Endodermal cell (in vitro differentiated cells): ENCODE measurements at regions not wholly inside any gene's neighbourhood (a gene's known extent, or its start where the extent isn't known, plus 50 kb on each side); places are given as distances from the start of the nearest gene placed in this dataset.

ENCODE experiments used
- DNase-seq: peaks from one replicate; pipeline ENCODE4 v3.0.0-alpha.2; 2017
- H3K27ac ChIP-seq: 2 replicates; pipeline ENCODE4 v1.5.1; 2013; ENCODE audit warnings: mild to moderate bottlenecking, low read depth, low read length, moderate library complexity
- H3K27me3 ChIP-seq: 2 replicates; pipeline ENCODE4 v1.6.1; 2013; ENCODE audit warnings: mild to moderate bottlenecking, low read length, moderate library complexity; ENCODE audit not compliant: insufficient read depth, control insufficient read depth, poor library complexity, severe bottlenecking
- H3K36me3 ChIP-seq: 2 replicates; pipeline ENCODE4 v1.7.0; 2013; ENCODE audit warnings: mild to moderate bottlenecking, low read length, moderate library complexity; ENCODE audit not compliant: control insufficient read depth, insufficient read depth
- H3K4me1 ChIP-seq: one replicate; pipeline ENCODE4 v1.7.0; 2013; ENCODE audit warnings: low read length; ENCODE audit not compliant: control insufficient read depth, insufficient read depth
- H3K4me3 ChIP-seq: 2 replicates; pipeline ENCODE4 v1.5.1; 2013; ENCODE audit warnings: mild to moderate bottlenecking, low read length, moderate library complexity
- H3K9ac ChIP-seq: 2 replicates; pipeline ENCODE4 v1.6.1; 2013; ENCODE audit warnings: mild to moderate bottlenecking, low read length, moderate library complexity; ENCODE audit not compliant: poor library complexity, severe bottlenecking; ENCODE audit errors: extremely low read depth
- H3K9me3 ChIP-seq: 2 replicates; pipeline ENCODE4 v1.6.1; 2013; ENCODE audit warnings: mild to moderate bottlenecking, low read length, moderate library complexity; ENCODE audit not compliant: control insufficient read depth
- H3K27ac Mint-ChIP-seq: 2 replicates; pipeline ENCODE4 v1.8.0; 2020; ENCODE audit warnings: mixed read lengths
- H3K27me3 Mint-ChIP-seq: 2 replicates; pipeline ENCODE4 v1.8.0; 2021; ENCODE audit warnings: mild to moderate bottlenecking, mixed read lengths; ENCODE audit not compliant: insufficient read depth
- H3K36me3 Mint-ChIP-seq: 2 replicates; pipeline ENCODE4 v1.8.0; 2020; ENCODE audit warnings: low read depth, mixed read lengths
- H3K4me1 Mint-ChIP-seq: 2 replicates; pipeline ENCODE4 v1.8.0; 2020; ENCODE audit warnings: mixed read lengths
- H3K4me3 Mint-ChIP-seq: 2 replicates; pipeline ENCODE4 v1.8.0; 2020; ENCODE audit warnings: mild to moderate bottlenecking, moderate library complexity, mixed read lengths
- H3K9me3 Mint-ChIP-seq: 2 replicates; pipeline ENCODE4 v1.8.0; 2020; ENCODE audit warnings: mild to moderate bottlenecking, mixed read lengths
- WGBS, 2 experiments: methylation state at CpG; one replicate each; pipeline versions ENCODE4 v1.1.5 to v1.1.7; 2013; ENCODE audit warnings: missing lambda C conversion rate in 2 of 2, mixed read lengths in 1 of 2; ENCODE audit not compliant: insufficient coverage in 1 of 2, insufficient read length in 1 of 2; 5-methylcytosine and 5-hydroxymethylcytosine counted together
- TF ChIP-seq, protein P1 (sequence below): fragments of 200-600 bp; sonication (generic); conservative IDR thresholded peaks from 2 replicates; pipeline ENCODE4 v1.5.0; 2021; ENCODE audit warnings: antibody characterized with exemption, mild to moderate bottlenecking

DNA sequence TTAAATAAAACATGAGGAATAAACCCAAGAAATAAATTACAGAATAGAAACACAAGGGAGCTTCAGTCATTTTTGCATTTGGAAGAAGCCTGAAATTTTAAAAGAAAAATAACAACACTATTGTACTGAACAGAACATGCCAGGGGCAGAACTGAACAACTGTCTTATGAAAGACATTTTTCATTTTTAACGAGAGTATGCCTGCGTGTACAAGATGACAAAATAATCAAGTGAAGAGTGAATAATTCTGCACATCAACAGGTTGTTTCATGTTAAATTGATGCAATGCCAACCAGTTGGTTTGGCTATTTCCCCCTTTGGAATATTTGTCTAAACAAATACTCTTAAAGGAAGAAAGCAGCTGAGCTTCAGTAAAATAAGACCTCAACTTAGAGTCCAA is 103.3 kb upstream of the BTG1 start:
- no peaks in the 10 kb centered on the region for H3K27me3 ChIP-seq
- DNase-seq, result no peak
- H3K4me1 ChIP-seq, result no peaks in the 10 kb centered on the region
- H3K36me3 Mint-ChIP-seq, result no peaks in the 10 kb centered on the region
- no peak overlapping the region for H3K9ac ChIP-seq
- no peak overlapping the region for H3K27ac ChIP-seq
- H3K9me3 Mint-ChIP-seq, result no peaks in the 10 kb centered on the region
- H3K4me1 Mint-ChIP-seq, result no peaks in the 10 kb centered on the region
- no peaks in the 10 kb centered on the region for H3K27me3 Mint-ChIP-seq
- H3K36me3 ChIP-seq, result no peaks in the 10 kb centered on the region
- TF ChIP-seq, protein P1, sequence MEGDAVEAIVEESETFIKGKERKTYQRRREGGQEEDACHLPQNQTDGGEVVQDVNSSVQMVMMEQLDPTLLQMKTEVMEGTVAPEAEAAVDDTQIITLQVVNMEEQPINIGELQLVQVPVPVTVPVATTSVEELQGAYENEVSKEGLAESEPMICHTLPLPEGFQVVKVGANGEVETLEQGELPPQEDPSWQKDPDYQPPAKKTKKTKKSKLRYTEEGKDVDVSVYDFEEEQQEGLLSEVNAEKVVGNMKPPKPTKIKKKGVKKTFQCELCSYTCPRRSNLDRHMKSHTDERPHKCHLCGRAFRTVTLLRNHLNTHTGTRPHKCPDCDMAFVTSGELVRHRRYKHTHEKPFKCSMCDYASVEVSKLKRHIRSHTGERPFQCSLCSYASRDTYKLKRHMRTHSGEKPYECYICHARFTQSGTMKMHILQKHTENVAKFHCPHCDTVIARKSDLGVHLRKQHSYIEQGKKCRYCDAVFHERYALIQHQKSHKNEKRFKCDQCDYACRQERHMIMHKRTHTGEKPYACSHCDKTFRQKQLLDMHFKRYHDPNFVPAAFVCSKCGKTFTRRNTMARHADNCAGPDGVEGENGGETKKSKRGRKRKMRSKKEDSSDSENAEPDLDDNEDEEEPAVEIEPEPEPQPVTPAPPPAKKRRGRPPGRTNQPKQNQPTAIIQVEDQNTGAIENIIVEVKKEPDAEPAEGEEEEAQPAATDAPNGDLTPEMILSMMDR, result no peak
- H3K4me3 ChIP-seq, result no peak overlapping the region
- no peak overlapping the region for H3K4me3 Mint-ChIP-seq
- WGBS, 2 experiments, result 96 to 98% methylated on average over 2 of the region's 2 CpGs
- H3K9me3 ChIP-seq, result no peaks in the 10 kb centered on the region
- H3K27ac Mint-ChIP-seq, result no peak overlapping the region

DNA sequence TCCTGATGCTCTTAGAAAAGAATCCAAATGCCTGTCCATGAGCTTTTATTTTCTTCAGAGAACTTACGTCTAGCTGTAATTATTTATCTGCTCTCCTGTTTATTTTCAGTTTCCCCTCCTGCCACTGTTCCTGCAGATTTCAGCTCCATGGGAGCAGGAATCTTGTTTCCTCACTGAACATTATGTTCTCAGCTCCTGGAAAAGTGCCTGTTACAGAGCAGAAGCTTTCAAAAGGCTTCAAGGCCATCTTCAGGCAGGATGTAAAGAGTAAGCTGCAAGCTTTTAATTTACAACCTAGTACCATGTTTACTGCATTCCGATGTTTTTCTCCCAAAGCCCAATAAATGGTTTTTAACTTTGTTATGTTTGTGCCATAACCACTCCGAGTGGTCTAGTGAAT is 98.4 kb upstream of the BTG1 start:
- Histone ChIP-seq H3K9ac (no peak overlapping the region), H3K36me3 (no peaks in the 10 kb centered on the region), H3K4me3 (no peak overlapping the region), H3K27ac (no peak overlapping the region), H3K27me3 (no peaks in the 10 kb centered on the region), H3K4me1 (no peaks in the 10 kb centered on the region), H3K9me3 (no peaks in the 10 kb centered on the region)
- Mint-ChIP-seq H3K4me1 (no peaks in the 10 kb centered on the region), H3K27me3 (no peaks in the 10 kb centered on the region), H3K36me3 (no peaks in the 10 kb centered on the region), H3K4me3 (no peak overlapping the region), H3K9me3 (peaks cover 4% of the 10 kb centered on the region), H3K27ac (no peak overlapping the region)
- 78 to 85% methylated on average over 1 to 3 of the region's 3 CpGs for WGBS, 2 experiments
- no peak for DNase-seq
- TF ChIP-seq, protein P1, result no peak

DNA sequence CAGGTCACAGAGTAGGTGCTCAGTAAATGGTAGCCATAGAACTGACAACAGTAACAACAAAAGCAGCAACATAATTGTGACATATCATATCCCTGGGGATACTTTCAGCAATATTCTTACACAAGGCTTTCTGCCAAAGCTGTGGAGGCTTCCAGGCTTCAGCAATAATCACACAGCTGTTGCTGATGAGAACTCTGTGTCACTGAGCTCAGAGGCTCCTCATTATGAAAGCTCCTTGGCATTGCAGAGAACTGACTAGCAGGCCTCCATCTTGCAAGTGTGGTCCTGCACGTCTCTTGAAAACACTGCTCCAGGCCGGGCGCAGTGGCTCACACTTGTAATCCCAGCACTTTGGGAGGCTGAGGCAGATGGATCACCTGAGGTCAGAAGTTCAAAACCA is 97.3 kb upstream of the BTG1 start:
- WGBS, 2 experiments, result 95% methylated on average over 3 of the region's 3 CpGs
- H3K27me3 Mint-ChIP-seq, result no peaks in the 10 kb centered on the region
- Histone ChIP-seq H3K27me3 (no peaks in the 10 kb centered on the region), H3K36me3 (no peaks in the 10 kb centered on the region), H3K4me3 (no peak overlapping the region), H3K4me1 (no peaks in the 10 kb centered on the region), H3K27ac (no peak overlapping the region), H3K9ac (no peak overlapping the region), H3K9me3 (no peaks in the 10 kb centered on the region)
- no peaks in the 10 kb centered on the region for H3K4me1 Mint-ChIP-seq
- TF ChIP-seq, protein P1, result no peak
- H3K27ac Mint-ChIP-seq, result no peak overlapping the region
- no peak overlapping the region for H3K4me3 Mint-ChIP-seq
- H3K9me3 Mint-ChIP-seq, result peaks cover 4% of the 10 kb centered on the region
- no peak for DNase-seq
- H3K36me3 Mint-ChIP-seq, result no peaks in the 10 kb centered on the region
